ENCODE measurements at regions not wholly inside any gene's neighbourhood (a gene's known extent, or its start where the extent isn't known, plus 50 kb on each side); places are given as distances from the start of the nearest gene placed in this dataset.

GRCh38 chr15:25545889-25546288 lies 107.1 kb upstream of the UBE3A start:
- no peaks in the 10 kb centered on the region for H3K36me3 ChIP-seq (ENCODE audit: control insufficient read depth, insufficient read depth, low read length)
- intact Hi-C loops (cut with micrococcal nuclease): no loop called here
- ATAC-seq (no peak), DNase-seq (no peak)
- no peak for TF ChIP-seq CTCF (IDR thresholded peaks at IDR 0.05)
- Mint-ChIP-seq H3K4me1 (no peaks in the 10 kb centered on the region), H3K9me3 (peaks cover 2 to 16% of the 10 kb centered on the region in 2 donors), H3K4me3 (no peak overlapping the region), H3K36me3 (no peaks in the 10 kb centered on the region), H3K27ac (no peak overlapping the region), H3K27me3 (ENCODE audit: low read depth in 2 of 2) (no peaks in the 10 kb centered on the region)
- H3K9me3 ChIP-seq (ENCODE audit: control insufficient read depth, insufficient read depth, low read length): no peaks in the 10 kb centered on the region
- H3K4me3 ChIP-seq (ENCODE audit: low read length): no peak overlapping the region
- no peaks in the 10 kb centered on the region for H3K4me1 ChIP-seq (ENCODE audit: control insufficient read depth, insufficient read depth, low read length)
- H3K27me3 ChIP-seq (ENCODE audit: control insufficient read depth, insufficient read depth, low read length): no peaks in the 10 kb centered on the region
- WGBS (ENCODE audit: insufficient coverage): 92% methylated on average over 2 of the region's 3 CpGs
- no peak overlapping the region for H3K27ac ChIP-seq (ENCODE audit: low read length)

- H3K27ac Mint-ChIP-seq: no peak overlapping the region
- Histone ChIP-seq H3K4me3 (ENCODE audit: low read length) (no peak overlapping the region), H3K36me3 (ENCODE audit: control insufficient read depth, insufficient read depth, low read length) (no peaks in the 10 kb centered on the region), H3K27ac (ENCODE audit: low read length) (no peak overlapping the region), H3K9me3 (ENCODE audit: control insufficient read depth, insufficient read depth, low read length) (no peaks in the 10 kb centered on the region), H3K4me1 (ENCODE audit: control insufficient read depth, insufficient read depth, low read length) (no peaks in the 10 kb centered on the region), H3K27me3 (ENCODE audit: control insufficient read depth, insufficient read depth, low read length) (no peaks in the 10 kb centered on the region)
- H3K9me3 Mint-ChIP-seq: peaks cover 3 to 17% of the 10 kb centered on the region in 2 donors
- no peaks in the 10 kb centered on the region for H3K27me3 Mint-ChIP-seq (ENCODE audit: low read depth in 2 of 2)
- no CpG with 5 or more reads among the region's 1 CpG for WGBS (ENCODE audit: insufficient coverage)
- H3K4me1 Mint-ChIP-seq: no peaks in the 10 kb centered on the region
- no peaks in the 10 kb centered on the region for H3K36me3 Mint-ChIP-seq
- intact Hi-C loops (cut with micrococcal nuclease): no loop called here
- H3K4me3 Mint-ChIP-seq: no peak overlapping the region
- TF ChIP-seq CTCF (IDR thresholded peaks at IDR 0.05): no peak
- DNase-seq: no peak
- no peak for ATAC-seq
Measured at GRCh38 chr15:25545017-25545416, 106.2 kb upstream of the UBE3A start.

- Histone ChIP-seq H3K4me1 (ENCODE audit: control insufficient read depth, insufficient read depth, low read length) (no peaks in the 10 kb centered on the region), H3K27me3 (ENCODE audit: control insufficient read depth, insufficient read depth, low read length) (no peaks in the 10 kb centered on the region), H3K36me3 (ENCODE audit: control insufficient read depth, insufficient read depth, low read length) (no peaks in the 10 kb centered on the region), H3K27ac (ENCODE audit: low read length) (no peak overlapping the region), H3K4me3 (ENCODE audit: low read length) (no peak overlapping the region), H3K9me3 (ENCODE audit: control insufficient read depth, insufficient read depth, low read length) (no peaks in the 10 kb centered on the region)
- H3K27ac Mint-ChIP-seq: no peak overlapping the region
- no peak for TF ChIP-seq CTCF (IDR thresholded peaks at IDR 0.05)
- no peaks in the 10 kb centered on the region for H3K27me3 Mint-ChIP-seq (ENCODE audit: low read depth in 2 of 2)
- intact Hi-C loops (cut with micrococcal nuclease): no loop called here
- H3K4me1 Mint-ChIP-seq: no peaks in the 10 kb centered on the region
- no peaks in the 10 kb centered on the region for H3K36me3 Mint-ChIP-seq
- no peak for DNase-seq
- peaks cover 6 to 14% of the 10 kb centered on the region in 2 donors for H3K9me3 Mint-ChIP-seq
- H3K4me3 Mint-ChIP-seq: no peak overlapping the region
- ATAC-seq: no peak
- 97% methylated on average over 6 of the region's 7 CpGs for WGBS (ENCODE audit: insufficient coverage)
Measured at GRCh38 chr15:25544076-25544475, 105.3 kb upstream of the UBE3A start.

- H3K4me1 Mint-ChIP-seq: no peaks in the 10 kb centered on the region
- peaks cover 6 to 10% of the 10 kb centered on the region in 2 donors for H3K9me3 Mint-ChIP-seq
- ATAC-seq (no peak), DNase-seq (no peak)
- no peaks in the 10 kb centered on the region for H3K9me3 ChIP-seq (ENCODE audit: control insufficient read depth, insufficient read depth, low read length)
- 71% methylated on average over 1 of the region's 1 CpG for WGBS (ENCODE audit: insufficient coverage)
- no peak overlapping the region for H3K4me3 ChIP-seq (ENCODE audit: low read length)
- H3K27ac Mint-ChIP-seq: no peak overlapping the region
- no peak for TF ChIP-seq CTCF (IDR thresholded peaks at IDR 0.05)
- H3K36me3 ChIP-seq (ENCODE audit: control insufficient read depth, insufficient read depth, low read length): no peaks in the 10 kb centered on the region
- H3K27ac ChIP-seq (ENCODE audit: low read length): no peak overlapping the region
- no peaks in the 10 kb centered on the region for H3K36me3 Mint-ChIP-seq
- no peaks in the 10 kb centered on the region for H3K27me3 Mint-ChIP-seq (ENCODE audit: low read depth in 2 of 2)
- intact Hi-C loops (cut with micrococcal nuclease): no loop called here
- no peaks in the 10 kb centered on the region for H3K27me3 ChIP-seq (ENCODE audit: control insufficient read depth, insufficient read depth, low read length)
- no peak overlapping the region for H3K4me3 Mint-ChIP-seq
- H3K4me1 ChIP-seq (ENCODE audit: control insufficient read depth, insufficient read depth, low read length): no peaks in the 10 kb centered on the region
Measured at GRCh38 chr15:25543196-25543595, 104.4 kb upstream of the UBE3A start.
